ENCODE measurements at regions not wholly inside any gene's neighbourhood (a gene's known extent, or its start where the extent isn't known, plus 50 kb on each side); places are given as distances from the start of the nearest gene placed in this dataset.

DNA sequence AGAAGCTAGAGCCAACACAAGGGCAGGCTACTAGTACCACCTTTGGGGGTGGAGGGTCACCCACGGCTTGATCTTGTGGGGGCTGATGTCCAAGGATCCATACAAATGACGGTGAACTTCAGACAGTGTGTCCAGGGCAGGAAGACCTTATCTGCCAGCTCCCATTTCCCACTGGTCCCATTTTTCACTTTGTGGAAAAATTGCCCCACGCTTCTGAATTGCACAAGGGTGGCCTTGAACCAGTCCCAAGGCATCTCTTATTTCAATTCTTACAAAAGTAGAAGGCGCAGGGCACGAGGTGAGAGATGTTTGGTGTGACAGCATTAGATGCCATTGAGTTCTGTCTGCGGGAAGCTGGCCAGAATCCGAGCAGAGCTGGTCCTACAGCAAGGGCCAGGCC, 252.7 kb upstream of the CELF2 start:
- DNase-seq (ENCODE audit: low spot score) = no peak

GRCh38 chr10:10772411-10772810, 245.3 kb upstream of the CELF2 start:
- peak; percentile 81 for DNase-seq (ENCODE audit: low spot score)
- in situ Hi-C loops (cut with HindIII; ENCODE audit: low sequenced_read_pairs) = no loop called here

More for the DNA sequence above, 252.7 kb upstream of the CELF2 start:
- in situ Hi-C loops (cut with HindIII; ENCODE audit: low sequenced_read_pairs) = no loop called here

GRCh38 chr10:10772874-10773508, 244.7 kb upstream of the CELF2 start:
- DNase-seq (ENCODE audit: low spot score) = peak; percentile 32
- in situ Hi-C loops (cut with HindIII; ENCODE audit: low sequenced_read_pairs) = no loop called here

DNA sequence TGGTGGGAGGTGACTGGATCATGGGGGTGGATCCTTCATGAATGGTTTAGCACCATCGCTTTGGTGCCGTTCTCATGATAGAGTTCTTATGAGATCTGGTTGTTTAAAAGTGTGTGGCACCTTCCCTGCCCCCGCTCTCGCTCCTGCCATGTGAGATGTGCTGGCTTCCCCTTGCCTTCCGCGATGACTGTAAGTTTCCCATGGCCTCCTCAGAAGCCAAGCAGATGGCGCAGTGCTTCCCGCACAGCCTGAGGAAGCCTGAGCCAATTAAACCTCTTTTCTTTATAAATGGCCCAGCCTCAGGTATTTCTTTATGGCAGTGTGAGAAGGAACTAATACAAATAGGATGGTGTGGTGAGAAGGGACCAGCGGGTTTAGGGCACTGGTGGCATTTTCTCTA, 243.3 kb upstream of the CELF2 start:
- peak; percentile 92 for DNase-seq (ENCODE audit: low spot score)
- in situ Hi-C loops (cut with HindIII; ENCODE audit: low sequenced_read_pairs) = no loop called here

GRCh38 chr10:10776363-10776762, 241.3 kb upstream of the CELF2 start:
- in situ Hi-C loops (cut with HindIII; ENCODE audit: low sequenced_read_pairs) = no loop called here
- DNase-seq (ENCODE audit: low spot score) = no peak

DNA sequence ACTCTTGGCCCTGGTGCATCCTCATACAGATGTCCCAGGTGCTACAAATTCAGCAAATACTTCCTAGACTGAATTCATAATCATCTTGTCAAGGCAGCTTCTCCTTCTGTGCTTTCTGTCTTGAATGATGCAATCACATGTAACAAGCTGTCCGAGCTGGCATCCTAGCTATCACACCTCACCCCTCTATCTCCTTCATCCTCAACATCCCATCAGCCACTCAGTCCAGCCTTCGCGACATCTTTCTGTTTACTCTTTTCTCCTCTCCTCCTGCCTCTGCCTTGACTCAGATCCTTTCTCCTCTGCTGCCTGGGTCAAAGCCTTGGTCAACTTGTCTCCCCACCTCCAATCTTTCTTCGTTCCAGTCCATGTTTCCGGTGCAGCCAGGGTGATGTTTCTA, 240.4 kb upstream of the CELF2 start:
- in situ Hi-C loops (cut with HindIII; ENCODE audit: low sequenced_read_pairs) = no loop called here
- no peak for DNase-seq (ENCODE audit: low spot score)

GRCh38 chr10:10777723-10778122, 239.9 kb upstream of the CELF2 start:
- DNase-seq (ENCODE audit: low spot score) = no peak
- in situ Hi-C loops (cut with HindIII; ENCODE audit: low sequenced_read_pairs) = no loop called here

DNA sequence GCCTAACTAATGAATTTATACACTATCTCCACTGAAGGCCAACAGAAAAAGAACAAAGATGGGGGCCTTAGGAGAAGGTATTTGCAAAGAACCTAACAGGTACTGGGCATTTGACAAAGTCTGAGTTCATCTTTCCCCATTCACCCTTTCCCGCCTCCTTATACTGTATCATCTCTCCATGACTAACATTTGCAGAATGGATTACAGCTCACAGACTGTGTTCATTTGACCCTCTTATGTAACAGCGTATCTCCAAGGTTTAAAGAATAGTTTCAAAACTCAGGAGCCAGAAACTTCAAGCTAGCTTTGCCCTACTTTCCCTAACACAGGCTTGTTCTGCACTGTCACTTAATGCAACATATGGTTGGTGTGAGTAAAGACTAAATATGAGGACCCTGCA, 238.7 kb upstream of the CELF2 start:
- no peak for DNase-seq (ENCODE audit: low spot score)
- in situ Hi-C loops (cut with HindIII; ENCODE audit: low sequenced_read_pairs) = no loop called here

- no peak for DNase-seq (ENCODE audit: low spot score)
- in situ Hi-C loops (cut with HindIII; ENCODE audit: low sequenced_read_pairs) = no loop called here
Observed at GRCh38 chr10:10779511-10779910, 238.2 kb upstream of the CELF2 start.

DNA sequence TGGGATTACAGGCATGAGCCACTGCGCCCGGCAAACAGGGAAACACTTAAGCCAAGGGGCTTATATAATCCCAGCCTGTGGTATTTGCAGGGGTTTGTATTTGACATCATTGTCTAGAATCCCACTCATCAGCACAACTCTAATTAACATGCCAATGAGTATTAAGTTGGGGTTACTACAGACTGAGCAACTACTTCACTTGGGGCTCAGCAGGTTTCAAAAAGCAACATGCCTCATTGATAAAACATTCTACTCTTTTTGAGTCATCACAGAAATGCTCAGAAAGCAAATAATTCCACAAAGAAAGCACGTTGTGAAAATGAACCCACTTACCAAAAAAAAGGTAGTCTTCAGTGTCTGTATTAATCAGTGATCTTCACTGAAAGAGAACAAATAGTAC, 236.9 kb upstream of the CELF2 start:
- in situ Hi-C loops (cut with HindIII; ENCODE audit: low sequenced_read_pairs) = no loop called here
- DNase-seq (ENCODE audit: low spot score) = no peak

DNA sequence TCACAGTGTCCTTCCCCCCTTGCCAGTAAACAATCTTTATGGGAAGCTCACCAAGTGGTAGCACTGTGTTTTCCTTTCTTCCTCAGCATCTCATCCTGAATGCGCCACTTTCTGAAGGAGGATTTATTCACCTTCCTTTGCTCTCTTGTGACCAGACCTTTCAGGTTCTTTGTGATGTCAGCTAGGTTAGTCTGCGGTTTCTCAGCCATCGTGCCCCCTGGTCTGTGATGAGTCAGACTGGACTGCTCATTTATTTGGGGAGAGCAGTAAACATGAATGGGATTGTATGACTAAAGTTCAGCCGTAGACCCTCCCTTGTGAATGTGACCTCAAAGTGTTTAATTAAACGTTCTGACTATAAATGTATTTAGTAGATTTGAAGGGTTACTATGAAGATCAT, 235.1 kb upstream of the CELF2 start:
- DNase-seq (ENCODE audit: low spot score) = no peak
- in situ Hi-C loops (cut with HindIII; ENCODE audit: low sequenced_read_pairs) = no loop called here

DNA sequence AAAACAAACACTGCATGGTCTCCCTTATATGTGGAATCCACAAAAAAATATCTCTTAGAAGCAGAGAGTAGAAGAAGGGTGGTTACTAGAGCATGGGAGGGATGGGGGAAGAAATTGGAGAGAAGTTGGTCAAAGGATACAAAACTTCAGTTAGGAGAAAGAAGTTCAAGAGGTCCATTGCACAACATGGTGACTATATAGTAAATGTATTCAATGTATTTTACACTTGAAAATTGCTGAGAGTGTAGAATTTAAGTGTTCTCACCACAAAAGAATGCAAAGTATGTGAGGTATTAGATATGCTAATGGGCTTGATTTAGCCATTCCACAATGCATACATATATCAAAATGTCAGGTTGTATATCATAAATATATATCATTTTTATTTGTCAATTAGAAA, 232.0 kb upstream of the CELF2 start:
- no peak for DNase-seq (ENCODE audit: low spot score)
- in situ Hi-C loops (cut with HindIII; ENCODE audit: low sequenced_read_pairs) = no loop called here

- in situ Hi-C loops (cut with HindIII; ENCODE audit: low sequenced_read_pairs) = no loop called here
- no peak for DNase-seq (ENCODE audit: low spot score)
Observed at GRCh38 chr10:10786109-10787090, 231.3 kb upstream of the CELF2 start.

DNA sequence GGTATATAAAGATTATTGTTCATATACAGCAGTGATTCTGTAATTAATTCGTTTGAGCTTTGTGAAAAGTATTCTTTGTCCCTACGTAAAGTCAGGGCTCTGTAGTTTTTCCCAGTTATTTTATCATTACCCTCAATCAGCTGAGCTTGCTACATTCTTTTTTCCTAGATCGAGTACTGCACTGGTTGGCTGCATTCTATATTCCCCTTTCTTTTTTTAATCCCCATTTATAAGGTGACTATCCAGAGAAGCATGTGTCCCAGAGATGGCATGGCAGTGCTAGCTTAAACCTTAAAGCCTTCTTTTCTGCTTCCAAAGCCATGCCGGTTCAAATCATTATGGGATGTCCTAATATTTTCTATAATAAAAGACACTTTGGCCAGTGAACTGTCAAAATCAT, 230.1 kb upstream of the CELF2 start:
- in situ Hi-C loops (cut with HindIII; ENCODE audit: low sequenced_read_pairs) = no loop called here

DNA sequence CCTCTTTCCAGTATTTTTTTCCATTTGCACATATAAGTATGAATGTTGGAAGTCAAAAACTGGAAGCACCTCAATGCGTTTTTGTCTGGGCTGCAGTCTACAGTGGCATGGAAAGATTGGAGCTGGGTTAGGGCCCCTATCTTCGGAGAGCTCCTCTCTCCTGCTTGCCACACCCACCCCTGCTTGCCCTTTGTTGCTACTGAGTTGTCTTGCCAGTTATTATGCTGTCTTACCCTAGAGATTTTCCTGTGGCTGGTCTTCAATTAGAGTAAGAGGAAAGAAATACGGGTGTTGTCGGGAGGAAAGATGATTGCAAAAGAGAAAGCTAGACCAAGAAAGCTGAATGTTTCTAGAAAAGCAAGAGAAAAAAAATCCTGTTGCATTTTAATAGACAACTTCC, 228.9 kb upstream of the CELF2 start:
- no peak for DNase-seq (ENCODE audit: low spot score)
- in situ Hi-C loops (cut with HindIII; ENCODE audit: low sequenced_read_pairs) = no loop called here

More for the DNA sequence above, 230.1 kb upstream of the CELF2 start:
- DNase-seq (ENCODE audit: low spot score) = no peak

DNA sequence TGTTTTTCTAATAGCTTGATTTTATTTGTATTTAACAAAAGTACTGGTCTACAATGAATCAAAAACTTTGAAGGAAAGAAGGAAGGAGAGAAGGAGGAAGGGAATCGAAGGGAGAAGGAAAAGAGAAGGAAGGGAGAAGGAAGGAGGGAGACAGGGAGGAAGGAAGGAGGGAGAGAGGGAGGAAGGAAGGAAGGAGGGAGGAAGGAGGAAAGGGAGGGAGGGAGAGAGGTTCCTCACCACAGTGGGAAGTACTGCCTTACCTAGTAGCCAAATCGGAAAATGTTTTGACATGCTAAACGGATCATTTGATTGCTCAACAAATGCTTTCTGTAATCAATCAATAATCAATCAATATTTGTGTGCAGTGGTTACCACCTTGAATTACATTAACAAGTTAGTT, 225.8 kb upstream of the CELF2 start:
- in situ Hi-C loops (cut with HindIII; ENCODE audit: low sequenced_read_pairs) = no loop called here
- DNase-seq (ENCODE audit: low spot score) = no peak

GRCh38 chr10:10792681-10793080, 225.0 kb upstream of the CELF2 start:
- in situ Hi-C loops (cut with HindIII; ENCODE audit: low sequenced_read_pairs) = no loop called here

DNA sequence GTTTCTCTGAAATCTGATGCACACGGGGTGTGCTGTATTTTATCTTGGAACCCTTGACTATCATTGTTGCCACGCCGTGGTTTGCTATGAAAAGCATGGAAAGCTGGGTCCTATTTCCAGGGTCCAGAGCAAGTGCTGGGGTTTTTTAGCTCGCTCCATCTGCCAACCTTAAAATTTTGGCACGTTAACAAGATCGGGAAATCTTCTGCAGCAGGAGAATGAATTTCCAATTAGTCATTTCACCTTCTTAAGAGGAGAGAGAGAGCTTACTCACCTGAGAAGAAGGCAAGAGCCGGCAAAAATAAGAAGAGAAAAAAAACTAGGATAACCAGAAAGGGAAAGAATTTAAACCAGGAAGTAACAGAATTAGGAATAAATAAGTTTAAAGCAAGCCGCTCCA, 223.6 kb upstream of the CELF2 start:
- peak; percentile 69 for DNase-seq (ENCODE audit: low spot score)
- in situ Hi-C loops (cut with HindIII; ENCODE audit: low sequenced_read_pairs) = no loop called here

More at GRCh38 chr10:10792681-10793080, 225.0 kb upstream of the CELF2 start:
- DNase-seq (ENCODE audit: low spot score) = peak; percentile 18

DNA sequence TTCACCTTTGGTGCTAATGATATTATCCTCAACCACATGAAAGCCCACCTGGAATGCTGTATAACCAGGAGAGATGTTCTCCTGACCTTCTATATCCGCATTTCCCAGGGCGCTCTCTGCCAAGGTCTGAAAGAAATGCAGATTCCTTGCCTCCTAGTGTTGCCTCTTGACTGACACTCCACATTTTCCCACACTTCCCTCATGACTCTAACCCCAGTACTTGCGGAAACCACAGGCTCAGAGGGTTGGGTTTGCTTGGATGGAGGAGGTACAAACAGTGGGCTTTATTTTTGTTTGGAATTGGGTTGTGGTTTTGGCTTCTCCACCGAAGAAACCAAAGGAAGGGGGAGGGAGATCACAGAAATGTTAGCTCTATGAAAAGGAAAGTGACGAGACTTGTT, 222.9 kb upstream of the CELF2 start:
- no peak for DNase-seq (ENCODE audit: low spot score)
- in situ Hi-C loops (cut with HindIII; ENCODE audit: low sequenced_read_pairs) = no loop called here

DNA sequence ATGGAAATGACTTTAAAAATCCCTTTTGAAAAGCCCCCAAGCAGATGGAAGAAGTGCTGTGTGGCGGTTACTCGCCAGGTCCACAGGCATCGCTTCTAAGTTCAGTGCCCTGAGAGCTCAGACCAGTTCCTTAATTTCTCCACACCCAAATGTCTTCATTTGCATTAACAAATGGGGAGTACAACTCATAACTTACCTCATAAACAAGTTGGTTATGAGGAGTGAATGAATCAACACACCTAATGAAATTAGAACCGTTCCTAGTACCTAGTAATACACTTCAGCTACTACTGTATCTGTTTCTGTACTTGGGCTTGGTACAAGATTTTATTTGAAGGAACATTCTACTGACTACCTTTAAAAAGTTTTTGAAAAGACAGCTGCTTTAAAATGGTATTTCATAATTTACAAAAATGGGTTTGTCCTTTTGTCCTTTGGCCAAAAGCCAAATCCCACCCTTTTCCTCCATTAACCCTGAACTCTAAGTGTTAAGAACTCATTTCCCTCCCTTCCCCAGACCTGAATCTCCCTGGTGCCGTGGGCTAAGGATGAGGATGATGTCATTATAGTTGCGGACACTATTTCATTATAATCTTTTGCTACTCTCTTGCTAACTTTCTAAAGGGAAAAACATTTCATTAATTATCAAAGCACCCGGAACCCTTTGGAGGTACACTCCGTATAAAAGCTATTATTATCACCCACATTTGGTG, 221.5 kb upstream of the CELF2 start:
- DNase-seq (ENCODE audit: low spot score) = peak; percentile 32
- in situ Hi-C loops (cut with HindIII; ENCODE audit: low sequenced_read_pairs) = no loop called here
